Activated naive CD8-positive, alpha-beta T cell treated with anti-CD3 and anti-CD28 coated beads, Interleukin-2, amount 50 U/mL, for 24 hours (primary cell): ENCODE measurements at regions not wholly inside any gene's neighbourhood (a gene's known extent, or its start where the extent isn't known, plus 50 kb on each side); places are given as distances from the start of the nearest gene placed in this dataset.
"Not testable (repeated sequence)": the region's sequence is repeated elsewhere in the genome, so short reads cannot be mapped to it uniquely, and the experiment has no call there.

Experiments used
- ATAC-seq: fragments of 150-1000 bp; cut with Tn5 transposase; one replicate; pipeline ENCODE4 v1.10.0; 2021
- DNase-seq: peaks from one replicate; pipeline ENCODE4 v3.0.0; 2021
- H3K27ac Mint-ChIP-seq: one replicate; pipeline ENCODE4 v1.8.0; 2021; ENCODE audit warnings: mild to moderate bottlenecking, mixed read lengths
- H3K27me3 Mint-ChIP-seq: one replicate; pipeline ENCODE4 v1.8.0; 2021; ENCODE audit warnings: mixed read lengths
- H3K36me3 Mint-ChIP-seq: one replicate; pipeline ENCODE4 v1.8.0; 2021; ENCODE audit warnings: low read depth, mixed read lengths
- H3K4me1 Mint-ChIP-seq: one replicate; pipeline ENCODE4 v1.8.0; 2021; ENCODE audit warnings: mixed read lengths
- H3K4me3 Mint-ChIP-seq: one replicate; pipeline ENCODE4 v1.8.0; 2021; ENCODE audit warnings: mild to moderate bottlenecking, moderate library complexity, mixed read lengths
- H3K9me3 Mint-ChIP-seq: one replicate; pipeline ENCODE4 v1.8.0; 2021; ENCODE audit warnings: mixed read lengths

DNA sequence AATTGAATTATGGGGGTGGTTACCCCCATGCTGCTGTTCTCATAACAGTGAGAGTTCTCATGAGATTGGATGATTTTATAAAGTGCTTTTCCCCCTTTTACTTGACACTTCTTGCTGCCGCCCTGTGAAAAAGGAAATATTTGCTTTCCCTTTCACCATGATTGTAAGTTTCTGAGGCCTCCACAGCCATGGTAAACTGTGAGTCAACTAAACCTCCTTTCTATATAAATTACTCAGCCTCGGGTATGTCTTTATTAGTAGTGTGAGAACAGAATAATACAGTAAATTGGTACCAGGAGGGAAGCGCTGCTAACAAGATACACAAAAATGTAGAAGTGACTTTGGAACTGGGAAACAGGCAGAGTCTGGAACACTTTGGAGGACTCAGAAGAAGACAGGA, 1070.8 kb downstream of the FAM133A start:
- ATAC-seq (no peak), DNase-seq (no peak)
- H3K27me3 Mint-ChIP-seq: no peaks in the 10 kb centered on the region
- H3K36me3 Mint-ChIP-seq: no peaks in the 10 kb centered on the region
- no peaks in the 10 kb centered on the region for H3K9me3 Mint-ChIP-seq
- no peak overlapping the region for H3K4me3 Mint-ChIP-seq
- no peak overlapping the region for H3K27ac Mint-ChIP-seq
- H3K4me1 Mint-ChIP-seq: peaks cover 3% of the 10 kb centered on the region

DNA sequence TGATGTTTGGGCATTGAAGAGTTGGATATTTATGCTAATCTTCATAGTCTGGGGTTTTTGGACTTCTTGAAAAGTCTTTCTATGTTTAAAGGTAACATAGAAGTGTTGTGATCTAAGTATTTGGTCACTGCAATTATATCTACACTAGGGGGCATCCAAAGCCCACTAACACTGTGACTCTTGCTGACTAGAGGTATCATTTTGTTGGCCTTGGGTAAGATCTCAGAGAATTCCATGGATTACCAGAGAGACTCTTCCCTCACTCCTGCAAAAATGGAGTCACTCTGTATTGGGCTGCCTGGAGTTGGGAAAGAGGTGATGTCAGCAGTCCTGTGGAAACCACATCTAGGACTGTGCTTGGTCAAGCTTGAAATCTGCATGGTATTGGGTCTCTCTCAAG, 1077.6 kb downstream of the FAM133A start:
- DNase-seq: no peak
- Mint-ChIP-seq H3K27ac (no peak overlapping the region), H3K4me1 (no peaks in the 10 kb centered on the region), H3K27me3 (no peaks in the 10 kb centered on the region), H3K9me3 (no peaks in the 10 kb centered on the region), H3K36me3 (no peaks in the 10 kb centered on the region), H3K4me3 (no peak overlapping the region)
- no peak for ATAC-seq

DNA sequence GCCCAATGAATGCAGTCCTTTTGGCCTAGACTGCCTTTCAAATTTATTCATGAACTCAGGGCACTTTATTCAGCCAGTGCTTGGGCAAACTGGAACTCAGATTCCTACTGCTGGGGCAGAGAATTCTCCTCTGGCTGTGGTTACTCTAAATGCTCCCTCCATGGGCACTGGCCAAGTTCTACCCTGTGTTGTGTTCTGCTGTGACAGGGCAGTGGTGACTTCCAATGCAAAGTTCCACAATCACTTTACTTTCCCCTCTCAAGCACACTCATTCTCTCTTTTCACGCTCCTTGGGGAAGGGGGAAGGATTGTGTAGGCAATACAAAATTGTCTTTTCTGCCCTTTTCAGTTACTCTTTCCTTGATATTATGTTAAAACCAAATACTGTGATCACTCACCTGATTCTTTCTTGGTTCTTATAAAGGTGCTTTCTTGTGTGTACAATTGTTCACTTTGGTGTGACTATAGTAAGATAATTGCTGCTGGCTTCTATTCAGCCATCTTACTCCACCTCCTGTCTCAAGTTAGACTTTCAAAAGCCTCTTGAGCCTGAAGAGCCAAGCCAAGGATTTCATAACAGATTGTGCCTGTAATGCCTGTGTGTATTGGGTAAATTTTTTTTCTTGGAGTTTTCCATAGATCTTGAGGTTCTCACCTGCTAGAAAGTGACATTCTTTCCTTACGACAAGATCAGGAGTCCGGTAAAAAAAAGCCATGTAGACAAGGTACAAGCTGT, 1078.6 kb downstream of the FAM133A start:
- no peaks in the 10 kb centered on the region for H3K27me3 Mint-ChIP-seq
- H3K4me1 Mint-ChIP-seq: no peaks in the 10 kb centered on the region
- DNase-seq (no peak), ATAC-seq (no peak)
- H3K4me3 Mint-ChIP-seq: no peak overlapping the region
- H3K36me3 Mint-ChIP-seq: no peaks in the 10 kb centered on the region
- no peaks in the 10 kb centered on the region for H3K9me3 Mint-ChIP-seq
- H3K27ac Mint-ChIP-seq: no peak overlapping the region

DNA sequence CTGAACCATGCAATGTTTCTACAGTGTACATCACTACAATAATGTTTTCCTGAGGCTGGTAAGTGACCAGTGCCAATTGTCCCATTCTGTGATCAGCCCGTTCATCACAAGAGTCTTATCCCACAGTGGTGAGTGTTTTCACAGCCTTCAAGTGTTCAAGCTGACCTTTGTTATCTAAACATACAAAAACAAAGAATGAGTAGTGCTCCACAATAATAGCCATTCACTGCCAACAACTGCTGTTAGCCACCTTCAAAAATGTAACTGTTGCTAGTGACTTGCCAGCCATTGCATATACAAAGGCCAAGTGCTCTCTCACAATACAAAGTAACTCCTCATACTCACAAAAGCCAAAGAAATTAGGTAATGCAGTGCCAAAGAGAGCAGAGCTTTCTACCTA, 1084.1 kb downstream of the FAM133A start:
- Mint-ChIP-seq H3K27me3 (no peaks in the 10 kb centered on the region), H3K27ac (no peak overlapping the region)
- no peak for ATAC-seq

DNA sequence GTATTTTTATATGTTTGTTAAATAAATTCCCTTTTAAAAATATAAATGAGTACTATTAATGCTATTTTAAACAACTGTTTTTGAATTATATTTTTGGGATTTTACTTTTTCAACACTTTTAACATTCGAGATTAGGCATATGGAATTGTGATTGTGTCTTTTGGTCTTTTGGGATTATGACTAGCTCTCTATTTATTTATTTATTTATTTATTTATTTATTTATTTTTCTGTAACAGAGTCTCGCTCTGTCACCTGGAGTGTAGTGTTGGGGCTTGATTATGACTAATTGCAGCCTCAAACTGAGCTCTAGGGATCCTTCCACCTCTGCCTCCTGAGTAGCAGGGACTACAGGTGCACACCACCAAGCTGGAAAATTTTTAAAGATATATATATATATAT, 1101.6 kb downstream of the FAM133A start:
- Mint-ChIP-seq H3K27me3 (no peaks in the 10 kb centered on the region), H3K4me3 (no peak overlapping the region), H3K9me3 (no peaks in the 10 kb centered on the region), H3K4me1 (no peaks in the 10 kb centered on the region), H3K27ac (no peak overlapping the region), H3K36me3 (no peaks in the 10 kb centered on the region)
- no peak for DNase-seq
- ATAC-seq: no peak

More for the DNA sequence above, 1084.1 kb downstream of the FAM133A start:
- Mint-ChIP-seq H3K4me3 (no peak overlapping the region), H3K4me1 (no peaks in the 10 kb centered on the region), H3K9me3 (no peaks in the 10 kb centered on the region), H3K36me3 (no peaks in the 10 kb centered on the region)
- no peak for DNase-seq

DNA sequence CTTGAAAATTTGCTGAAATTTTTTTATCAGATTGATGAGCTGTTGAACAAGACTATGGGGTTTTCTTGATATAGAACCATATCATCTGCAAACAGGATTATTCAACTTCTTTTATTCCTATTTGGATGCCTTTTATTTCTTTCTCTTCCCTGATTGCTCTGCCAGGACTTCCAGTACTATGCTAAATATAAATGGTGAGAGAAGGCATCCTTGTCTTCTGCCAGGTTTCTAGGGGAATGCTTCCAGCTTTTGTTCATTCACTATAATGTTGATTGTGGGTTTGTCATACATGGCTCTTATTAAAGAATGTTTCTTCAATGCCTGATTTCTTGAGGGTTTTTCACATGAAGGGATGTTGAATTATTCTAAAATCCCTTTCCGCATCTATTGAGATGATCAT, 1139.5 kb downstream of the FAM133A start:
- Mint-ChIP-seq H3K27me3 (no peaks in the 10 kb centered on the region), H3K36me3 (no peaks in the 10 kb centered on the region), H3K4me1 (no peaks in the 10 kb centered on the region), H3K4me3 (no peak overlapping the region), H3K27ac (no peak overlapping the region), H3K9me3 (peaks cover 8% of the 10 kb centered on the region)
- ATAC-seq (no peak), DNase-seq (no peak)

DNA sequence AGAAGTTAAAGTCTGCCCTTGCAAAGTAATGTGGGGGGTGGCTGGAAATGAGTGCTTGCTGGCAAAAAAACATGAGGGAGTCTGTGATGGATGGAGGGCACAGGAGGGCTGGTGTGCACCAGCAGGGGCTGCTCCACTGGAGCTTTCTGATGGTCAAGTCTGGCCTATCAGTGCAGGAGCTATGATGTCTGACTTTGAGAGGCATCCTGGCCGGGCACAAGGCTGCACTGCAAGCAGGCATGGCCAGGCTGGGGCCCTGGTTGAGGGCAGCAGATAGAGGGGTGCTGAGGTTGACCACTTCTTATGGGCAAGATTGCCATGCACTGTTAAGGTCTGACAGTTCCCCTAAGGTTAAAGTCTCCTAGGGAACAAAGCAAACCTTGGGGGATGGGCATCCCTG, 1140.2 kb downstream of the FAM133A start:
- ATAC-seq: no peak
- H3K4me1 Mint-ChIP-seq: no peaks in the 10 kb centered on the region

DNA sequence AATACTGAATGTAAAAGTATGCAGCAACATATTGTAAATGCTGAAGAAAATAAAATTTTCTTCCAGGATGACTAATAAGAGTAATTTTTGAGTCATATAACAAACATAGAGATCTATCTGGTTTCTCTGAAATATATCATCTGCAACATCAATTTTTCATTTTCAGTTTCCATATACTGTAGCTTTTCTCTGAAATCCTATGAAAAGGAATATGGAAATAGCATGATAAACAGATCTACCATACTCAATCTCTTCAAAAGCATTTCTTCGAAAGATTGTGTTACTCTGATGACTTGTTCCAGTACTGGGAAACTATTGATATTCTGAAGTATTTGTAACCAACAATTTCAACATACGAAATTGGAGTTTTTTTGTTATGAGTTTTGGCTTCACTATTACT, 1156.7 kb downstream of the FAM133A start:
- Mint-ChIP-seq H3K4me1 (no peaks in the 10 kb centered on the region), H3K4me3 (no peak overlapping the region), H3K36me3 (no peaks in the 10 kb centered on the region), H3K27me3 (no peaks in the 10 kb centered on the region), H3K27ac (no peak overlapping the region), H3K9me3 (no peaks in the 10 kb centered on the region)
- no peak for ATAC-seq
- no peak for DNase-seq

More for the DNA sequence above, 1140.2 kb downstream of the FAM133A start:
- no peak overlapping the region for H3K27ac Mint-ChIP-seq
- no peak for DNase-seq
- H3K36me3 Mint-ChIP-seq: no peaks in the 10 kb centered on the region
- no peaks in the 10 kb centered on the region for H3K27me3 Mint-ChIP-seq
- peaks cover 8% of the 10 kb centered on the region for H3K9me3 Mint-ChIP-seq
- H3K4me3 Mint-ChIP-seq: no peak overlapping the region

DNA sequence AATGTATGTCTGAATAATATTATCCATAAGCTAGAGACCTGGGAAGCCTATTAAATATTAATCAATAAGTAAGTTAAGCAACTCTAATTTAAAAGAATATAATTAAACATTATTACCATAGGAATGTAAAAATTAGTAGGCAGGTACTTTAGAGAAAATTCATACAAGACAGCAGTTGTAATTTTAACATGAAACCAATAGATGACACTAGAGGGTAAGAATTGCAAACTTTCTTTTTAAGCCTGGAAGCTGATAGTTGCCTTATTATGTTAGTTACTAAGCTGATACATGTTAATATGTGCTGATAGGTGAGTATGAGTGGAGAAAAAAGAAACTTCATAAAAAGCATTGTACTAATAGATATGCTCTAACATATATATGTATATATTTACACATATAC, 1157.4 kb downstream of the FAM133A start:
- no peak overlapping the region for H3K27ac Mint-ChIP-seq
- H3K27me3 Mint-ChIP-seq: no peaks in the 10 kb centered on the region
- H3K4me3 Mint-ChIP-seq: no peak overlapping the region
- no peaks in the 10 kb centered on the region for H3K36me3 Mint-ChIP-seq
- DNase-seq (no peak), ATAC-seq (no peak)
- H3K9me3 Mint-ChIP-seq: no peaks in the 10 kb centered on the region
- H3K4me1 Mint-ChIP-seq: no peaks in the 10 kb centered on the region

DNA sequence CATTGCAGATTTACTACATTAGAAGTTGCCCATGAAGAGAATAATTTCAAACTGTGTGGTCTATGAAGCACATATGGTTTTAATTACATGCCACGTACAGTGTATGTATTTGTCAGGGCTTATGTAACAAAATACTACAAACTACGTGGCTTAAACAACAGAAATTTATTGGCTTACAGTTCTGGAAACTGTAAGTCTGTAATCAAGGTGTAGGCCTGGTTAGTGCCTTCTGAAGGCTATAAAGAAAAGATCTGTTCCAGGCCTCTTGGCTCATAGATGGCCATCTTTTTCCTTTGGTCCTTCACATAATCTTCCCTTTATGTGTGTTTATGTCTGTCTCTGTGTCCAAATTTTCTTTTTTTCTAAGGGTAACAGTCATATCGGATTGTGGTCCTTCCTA, 1160.2 kb downstream of the FAM133A start:
- Mint-ChIP-seq H3K27ac (no peak overlapping the region), H3K4me1 (no peaks in the 10 kb centered on the region), H3K4me3 (no peak overlapping the region)

DNA sequence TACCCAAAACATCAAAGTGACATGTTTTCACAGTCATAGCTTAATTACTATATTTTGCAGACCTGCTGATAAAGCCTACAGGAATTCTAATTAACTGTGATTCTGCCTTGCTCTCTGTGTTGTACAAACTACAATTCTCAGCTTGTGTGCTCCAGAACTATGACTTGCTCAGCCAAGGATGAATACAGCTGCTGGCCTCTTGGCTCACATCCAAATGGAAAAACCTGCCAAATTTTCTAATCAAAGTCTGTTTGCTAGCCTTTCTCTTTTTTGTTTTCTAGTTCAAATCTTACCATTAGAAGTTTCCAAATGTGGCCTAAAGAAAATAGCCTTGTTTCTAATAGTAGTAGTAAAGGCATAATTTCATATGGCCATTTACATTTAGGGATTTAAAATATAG, 1176.8 kb downstream of the FAM133A start:
- DNase-seq (no peak), ATAC-seq (no peak)
- H3K36me3 Mint-ChIP-seq: no peaks in the 10 kb centered on the region
- H3K9me3 Mint-ChIP-seq: no peaks in the 10 kb centered on the region
- H3K27me3 Mint-ChIP-seq: no peaks in the 10 kb centered on the region
- H3K27ac Mint-ChIP-seq: no peak overlapping the region
- H3K4me1 Mint-ChIP-seq: no peaks in the 10 kb centered on the region
- no peak overlapping the region for H3K4me3 Mint-ChIP-seq

More for the DNA sequence above, 1160.2 kb downstream of the FAM133A start:
- H3K36me3 Mint-ChIP-seq: no peaks in the 10 kb centered on the region
- DNase-seq: no peak
- no peak for ATAC-seq
- H3K27me3 Mint-ChIP-seq: no peaks in the 10 kb centered on the region
- H3K9me3 Mint-ChIP-seq: no peaks in the 10 kb centered on the region

DNA sequence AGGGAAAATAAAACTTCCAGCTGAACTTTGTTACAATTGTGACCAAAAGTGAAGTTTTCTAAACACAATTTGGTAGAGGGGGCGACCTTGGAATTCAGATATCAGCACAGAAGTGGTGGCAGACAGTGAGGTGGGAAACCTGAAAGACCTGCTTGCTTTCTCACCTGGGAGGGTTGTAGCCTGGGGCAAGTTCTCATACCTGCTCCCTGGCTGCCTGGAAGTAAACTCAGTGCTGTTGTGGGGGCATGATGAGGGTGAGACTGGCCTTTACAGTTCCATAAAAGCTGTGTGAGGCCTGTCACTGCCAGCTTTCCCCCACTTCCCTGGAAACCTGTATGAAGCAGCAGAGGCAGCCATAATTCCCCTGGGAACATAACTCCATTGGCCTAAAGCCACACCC, 1180.2 kb downstream of the FAM133A start:
- Mint-ChIP-seq H3K27ac (no peak overlapping the region), H3K4me3 (no peak overlapping the region), H3K27me3 (no peaks in the 10 kb centered on the region), H3K4me1 (no peaks in the 10 kb centered on the region), H3K36me3 (no peaks in the 10 kb centered on the region), H3K9me3 (no peaks in the 10 kb centered on the region)
- ATAC-seq (no peak), DNase-seq (no peak)

DNA sequence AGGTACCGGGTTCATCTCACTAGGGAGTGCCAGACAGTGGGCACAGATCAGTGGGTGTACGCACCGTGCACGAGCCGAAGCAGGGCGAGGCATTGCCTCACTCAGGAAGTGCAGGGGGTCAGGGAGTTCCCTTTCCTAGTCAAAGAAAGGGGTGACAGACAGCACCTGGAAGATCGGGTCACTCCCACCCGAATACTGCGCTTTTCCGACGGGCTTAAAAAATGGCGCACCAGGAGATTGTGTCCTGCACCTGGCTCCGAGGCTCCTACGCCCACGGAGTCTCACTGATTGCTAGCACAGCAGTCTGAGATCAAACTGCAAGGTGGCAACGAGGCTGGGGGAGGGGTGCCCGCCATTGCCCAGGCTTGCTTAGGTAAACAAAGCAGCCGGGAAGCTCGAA, 1188.5 kb downstream of the FAM133A start:
- H3K4me1 Mint-ChIP-seq, H3K4me3 Mint-ChIP-seq, H3K27ac Mint-ChIP-seq, DNase-seq, H3K27me3 Mint-ChIP-seq, H3K36me3 Mint-ChIP-seq, H3K9me3 Mint-ChIP-seq, ATAC-seq: not testable (repeated sequence)

DNA sequence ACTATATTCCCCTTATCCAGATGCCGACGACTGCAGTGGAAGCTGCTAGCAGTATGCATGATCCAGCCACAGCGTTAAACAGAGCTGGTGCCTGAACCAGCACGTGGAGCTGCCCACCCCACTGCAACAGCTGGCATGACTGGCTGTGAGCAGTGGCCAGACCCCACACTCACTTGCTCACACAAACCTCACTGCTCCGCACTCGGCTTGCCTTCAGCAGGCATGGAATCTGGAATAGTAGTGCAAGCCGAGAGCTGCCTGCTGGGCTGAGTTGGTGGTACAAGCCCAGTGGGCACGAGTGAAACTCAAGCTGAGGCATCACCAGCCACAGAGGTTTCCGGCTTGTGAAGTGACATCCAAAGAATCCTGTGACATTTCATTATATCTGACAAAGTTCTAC, 1197.6 kb downstream of the FAM133A start:
- no peaks in the 10 kb centered on the region for H3K4me1 Mint-ChIP-seq
- no peak for ATAC-seq
- H3K9me3 Mint-ChIP-seq: no peaks in the 10 kb centered on the region
- no peaks in the 10 kb centered on the region for H3K36me3 Mint-ChIP-seq
- DNase-seq: no peak
- H3K27me3 Mint-ChIP-seq: no peaks in the 10 kb centered on the region
- no peak overlapping the region for H3K4me3 Mint-ChIP-seq
- H3K27ac Mint-ChIP-seq: no peak overlapping the region

DNA sequence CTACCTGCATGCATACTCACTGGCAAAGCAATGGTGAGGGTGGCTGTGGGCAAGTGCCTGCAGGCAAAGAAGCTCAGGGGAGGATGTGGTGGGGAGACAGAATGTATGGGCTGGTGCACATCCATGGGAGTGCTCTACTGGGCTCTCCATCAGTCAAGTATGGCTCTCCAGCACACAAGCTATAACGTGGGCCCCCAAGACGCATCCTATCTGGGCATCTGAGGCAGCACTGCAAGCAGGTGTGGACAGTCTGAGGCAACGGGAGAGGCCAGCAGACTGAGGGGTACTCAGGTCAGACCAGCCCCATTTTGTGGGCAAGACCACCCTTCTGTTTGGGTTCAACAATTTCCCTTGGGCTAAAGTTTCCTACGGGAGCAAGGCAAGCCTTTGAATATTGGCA, 1227.8 kb downstream of the FAM133A start:
- Mint-ChIP-seq H3K27me3 (no peaks in the 10 kb centered on the region), H3K36me3 (no peaks in the 10 kb centered on the region), H3K4me1 (no peaks in the 10 kb centered on the region), H3K4me3 (no peak overlapping the region), H3K27ac (no peak overlapping the region), H3K9me3 (no peaks in the 10 kb centered on the region)
- ATAC-seq: no peak
- no peak for DNase-seq

DNA sequence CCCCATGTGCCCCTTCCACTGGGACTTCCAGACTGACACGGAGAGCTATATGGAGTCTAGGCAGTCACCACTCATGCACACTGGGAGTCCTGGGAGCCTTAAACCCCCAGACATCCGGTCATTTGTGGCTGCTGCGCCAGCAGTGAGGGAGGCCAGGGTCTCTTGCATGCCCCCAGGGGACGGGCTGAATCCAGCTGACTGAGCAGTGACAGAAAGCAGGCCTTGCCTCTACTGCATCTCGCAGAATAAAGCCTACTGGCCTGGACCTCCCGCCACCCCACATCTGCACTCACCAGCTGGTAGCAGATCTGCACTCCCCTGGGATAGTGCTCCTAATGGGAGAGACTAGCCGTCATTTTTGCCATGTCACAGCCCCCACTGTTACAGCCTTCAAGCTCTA, 1234.2 kb downstream of the FAM133A start:
- Mint-ChIP-seq H3K4me1 (no peaks in the 10 kb centered on the region), H3K27ac (no peak overlapping the region), H3K4me3 (no peak overlapping the region), H3K9me3 (no peaks in the 10 kb centered on the region), H3K36me3 (no peaks in the 10 kb centered on the region), H3K27me3 (no peaks in the 10 kb centered on the region)
- DNase-seq (no peak), ATAC-seq (no peak)
